H1 (cell line): ENCODE measurements at regions not wholly inside any gene's neighbourhood (a gene's known extent, or its start where the extent isn't known, plus 50 kb on each side); places are given as distances from the start of the nearest gene placed in this dataset.

ENCODE experiments used
- CTCF ChIA-PET: fragments of 300-600 bp; sonication (Branson Sonifier 250); formaldehyde crosslinking; loops from one replicate; lab custom pipeline; 2021; ENCODE audit not compliant: partially characterized antibody; lab: Charles Lee
- POLR2A ChIA-PET: fragments of 300-600 bp; sonication (Branson Sonifier 250); formaldehyde crosslinking; loops from one replicate; lab custom pipeline; 2021; ENCODE audit warnings: inconsistent platforms; ENCODE audit not compliant: partially characterized antibody; lab: Charles Lee
- DNase-seq, 2 experiments: peaks; one replicate each; pipeline versions ENCODE4 v3.0.0 to v3.0.0-alpha.2; 2010 to 2022; ENCODE audit warnings: low spot score in 2 of 2, low read depth in 1 of 2, mixed read lengths in 1 of 2
- FAIRE-seq: peaks from 2 replicates; lab custom pipeline; 2011; peaks lifted over from hg19 to GRCh38; lab: Jason Lieb, UNC
- H2AFZ ChIP-seq: 2 replicates; pipeline ENCODE4 v1.8.1; 2012; ENCODE audit warnings: low read length, inconsistent platforms
- H2AK5ac ChIP-seq: 2 replicates; pipeline ENCODE4 v1.6.1; 2013; ENCODE audit warnings: low read depth, low read length
- H2BK120ac ChIP-seq: replicated peaks from 2 replicates; pipeline ENCODE3; 2013; ENCODE audit warnings: low read depth, low read length, inconsistent platforms
- H2BK12ac ChIP-seq: 2 replicates; pipeline ENCODE4 v1.6.1; 2013; ENCODE audit warnings: low read depth, low read length
- H2BK15ac ChIP-seq: 2 replicates; pipeline ENCODE4 v1.6.1; 2013; ENCODE audit warnings: low read length
- H2BK20ac ChIP-seq: 2 replicates; pipeline ENCODE4 v1.6.1; 2013; ENCODE audit warnings: low read length
- H2BK5ac ChIP-seq: 2 replicates; pipeline ENCODE4 v1.6.1; 2013; ENCODE audit warnings: low read depth, low read length
- H3K14ac ChIP-seq: 2 replicates; pipeline ENCODE4 v1.6.1; 2013; ENCODE audit warnings: inconsistent platforms; ENCODE audit not compliant: insufficient read length
- H3K18ac ChIP-seq: 2 replicates; pipeline ENCODE4 v1.6.1; 2013; ENCODE audit warnings: low read length; ENCODE audit errors: extremely low read depth
- H3K23ac ChIP-seq: 2 replicates; pipeline ENCODE4 v1.6.1; 2013; ENCODE audit warnings: inconsistent platforms; ENCODE audit not compliant: insufficient read length
- H3K23me2 ChIP-seq: 2 replicates; pipeline ENCODE4 v1.6.1; 2013; ENCODE audit warnings: low read depth, low read length
- H3K27ac ChIP-seq: 2 replicates; pipeline ENCODE4 v1.6.1; 2011; ENCODE audit warnings: low read depth, low read length, inconsistent platforms
- H3K27me3 ChIP-seq, 4 experiments: replicated peaks in 1 of 4; 1 replicate in 1 of 4; 2 replicates in 3 of 4; pipeline versions ENCODE4 v1.6.1 to v1.8.1; 2011 to 2013; ENCODE audit warnings: low read length in 3 of 4, mild to moderate bottlenecking in 3 of 4, inconsistent platforms in 2 of 4, mixed read lengths in 2 of 4, moderate library complexity in 1 of 4; ENCODE audit not compliant: control insufficient read depth in 3 of 4, insufficient read depth in 3 of 4; ENCODE audit errors: extremely low read depth in 1 of 4
- H3K36me3 ChIP-seq, 4 experiments: 2 replicates each; pipeline versions ENCODE4 v1.6.1 to v1.8.1; 2011 to 2013; ENCODE audit warnings: mild to moderate bottlenecking in 4 of 4, low read length in 3 of 4, moderate library complexity in 2 of 4, control low read depth in 1 of 4, inconsistent platforms in 1 of 4; ENCODE audit not compliant: insufficient read depth in 4 of 4, control insufficient read depth in 2 of 4
- H3K4ac ChIP-seq: replicated peaks from 2 replicates; pipeline ENCODE3; 2013; ENCODE audit warnings: low read length, low read depth, mixed read lengths, inconsistent platforms; ENCODE audit not compliant: insufficient read length
- H3K4me1 ChIP-seq, 4 experiments: replicated peaks in 1 of 4; 1 replicate in 1 of 4; 2 replicates in 3 of 4; pipeline versions ENCODE4 v1.6.1 to v1.8.1; 2011 to 2013; ENCODE audit warnings: low read length in 3 of 4, inconsistent platforms in 2 of 4, mixed read lengths in 1 of 4; ENCODE audit not compliant: insufficient read depth in 4 of 4, control insufficient read depth in 3 of 4
- H3K4me2 ChIP-seq, 2 experiments: 2 replicates each; pipeline versions ENCODE4 v1.6.1 to v1.8.1; 2011 to 2013; ENCODE audit warnings: low read depth in 2 of 2, low read length in 2 of 2, control low read depth in 1 of 2, inconsistent platforms in 1 of 2, mild to moderate bottlenecking in 1 of 2; ENCODE audit not compliant: insufficient read depth in 1 of 2
- H3K4me3 ChIP-seq, 4 experiments: fragments of 200-600, 300-600 bp in 1 of 4; sonication (generic), shearing (Covaris generic), sonication (Bioruptor Twin) in 1 of 4; 2 replicates each; pipeline versions ENCODE4 v1.5.1 to v1.8.1; 2011 to 2016; ENCODE audit warnings: low read length in 4 of 4, low read depth in 3 of 4, control low read depth in 2 of 4, inconsistent platforms in 2 of 4, mild to moderate bottlenecking in 2 of 4, mixed read lengths in 1 of 4, moderate library complexity in 1 of 4; ENCODE audit not compliant: insufficient read depth in 2 of 4; ENCODE audit errors: extremely low read depth in 1 of 4
- H3K56ac ChIP-seq: replicated peaks from 2 replicates; pipeline ENCODE3; 2013; ENCODE audit warnings: low read depth, mild to moderate bottlenecking, mixed read lengths, low read length, inconsistent platforms; ENCODE audit not compliant: insufficient read length
- H3K79me1 ChIP-seq: 2 replicates; pipeline ENCODE4 v1.6.1; 2013; ENCODE audit warnings: low read depth, low read length, control low read depth
- H3K79me2 ChIP-seq, 2 experiments: 2 replicates each; pipeline versions ENCODE4 v1.6.1 to v1.8.1; 2012 to 2013; ENCODE audit warnings: low read length in 2 of 2, mild to moderate bottlenecking in 2 of 2, inconsistent platforms in 1 of 2; ENCODE audit not compliant: insufficient read depth in 2 of 2, control insufficient read depth in 1 of 2
- H3K9ac ChIP-seq, 4 experiments: replicated peaks in 1 of 4; 1 replicate in 1 of 4; 2 replicates in 3 of 4; pipeline versions ENCODE4 v1.6.1 to v1.8.1; 2011 to 2013; ENCODE audit warnings: low read depth in 3 of 4, low read length in 3 of 4, control low read depth in 2 of 4, mild to moderate bottlenecking in 2 of 4, moderate library complexity in 2 of 4, inconsistent platforms in 1 of 4; ENCODE audit errors: extremely low read depth in 1 of 4
- H3K9me3 ChIP-seq, 2 experiments: 2 replicates each; pipeline versions ENCODE4 v1.6.1 to v1.8.1; 2012 to 2013; ENCODE audit warnings: mild to moderate bottlenecking in 2 of 2, moderate library complexity in 2 of 2, control low read depth in 1 of 2, inconsistent platforms in 1 of 2, low read depth in 1 of 2, low read length in 1 of 2, mixed read lengths in 1 of 2; ENCODE audit not compliant: insufficient read depth in 2 of 2
- H4K20me1 ChIP-seq, 2 experiments: replicated peaks in 1 of 2; 2 replicates each; pipeline versions ENCODE3 to v1.8.1; 2011 to 2013; ENCODE audit warnings: inconsistent platforms in 2 of 2, low read length in 2 of 2, mild to moderate bottlenecking in 1 of 2; ENCODE audit not compliant: insufficient read depth in 2 of 2, control insufficient read depth in 1 of 2
- H4K5ac ChIP-seq: 2 replicates; pipeline ENCODE4 v1.6.1; 2013; ENCODE audit warnings: low read length, low read depth, mixed read lengths, inconsistent platforms; ENCODE audit not compliant: insufficient read length
- H4K8ac ChIP-seq: 2 replicates; pipeline ENCODE4 v1.8.0; 2013; ENCODE audit warnings: mild to moderate bottlenecking, moderate library complexity, low read length, inconsistent platforms; ENCODE audit not compliant: insufficient read depth; ENCODE audit errors: extremely low read depth
- H4K91ac ChIP-seq: replicated peaks from 2 replicates; pipeline ENCODE3; 2013; ENCODE audit warnings: low read length, mixed read lengths, inconsistent platforms; ENCODE audit not compliant: insufficient read length
- TF ChIP-seq, protein P1 (sequence below): fragments of 300-600 bp; sonication (generic); IDR thresholded peaks from 2 replicates; pipeline ENCODE4 v1.7.1; 2012; ENCODE audit warnings: low read length, moderate library complexity, mild to moderate bottlenecking, inconsistent platforms; ENCODE audit not compliant: insufficient replicate concordance

DNA sequence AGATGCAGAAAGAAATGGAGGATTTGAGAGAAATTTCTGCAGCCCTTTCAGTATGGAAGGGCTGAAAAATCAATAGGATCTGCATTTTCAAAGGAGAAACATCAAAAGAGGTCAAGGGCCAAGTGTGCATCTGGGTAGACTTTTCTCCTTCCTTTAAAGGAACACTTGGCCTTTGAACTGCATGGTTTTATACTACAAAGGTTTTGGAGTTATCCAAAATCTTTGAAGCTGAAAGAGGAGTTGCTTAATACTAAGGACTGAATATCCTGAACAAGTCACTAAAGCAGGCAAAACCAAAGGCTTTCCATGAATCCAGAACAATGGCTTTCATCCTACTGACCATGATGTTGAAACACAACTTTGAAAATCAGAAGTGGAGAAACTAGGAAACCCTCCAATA, 553.7 kb upstream of the LMCD1 start:
- no peak overlapping the region for H2BK5ac ChIP-seq
- H3K79me2 ChIP-seq = no peaks in the 10 kb centered on the region
- no peak overlapping the region for H2AK5ac ChIP-seq
- H3K56ac ChIP-seq = no peak overlapping the region
- H3K79me1 ChIP-seq = no peaks in the 10 kb centered on the region
- H3K14ac ChIP-seq = no peak overlapping the region
- no peak for FAIRE-seq
- H2BK20ac ChIP-seq = no peak overlapping the region
- H3K23ac ChIP-seq = no peak overlapping the region
- ChIA-PET CTCF (no interaction called here), POLR2A (no interaction called here)
- H3K18ac ChIP-seq = no peak overlapping the region
- H3K4me3 ChIP-seq = no peak overlapping the region
- no peak overlapping the region for H3K4me2 ChIP-seq
- H4K8ac ChIP-seq = no peak overlapping the region
- no peaks in the 10 kb centered on the region for H3K4me1 ChIP-seq
- no peaks in the 10 kb centered on the region for H3K9me3 ChIP-seq
- no peaks in the 10 kb centered on the region for H3K36me3 ChIP-seq
- no peak overlapping the region for H2BK12ac ChIP-seq
- H3K4ac ChIP-seq = no peak overlapping the region
- H4K20me1 ChIP-seq = no peaks in the 10 kb centered on the region
- no peak for DNase-seq
- no peak overlapping the region for H2AFZ ChIP-seq
- H3K27me3 ChIP-seq = no peaks in the 10 kb centered on the region
- no peak overlapping the region for H4K91ac ChIP-seq
- H3K27ac ChIP-seq = no peak overlapping the region
- no peak overlapping the region for H3K9ac ChIP-seq
- no peak overlapping the region for H2BK120ac ChIP-seq
- H4K5ac ChIP-seq = no peak overlapping the region
- TF ChIP-seq, protein P1, sequence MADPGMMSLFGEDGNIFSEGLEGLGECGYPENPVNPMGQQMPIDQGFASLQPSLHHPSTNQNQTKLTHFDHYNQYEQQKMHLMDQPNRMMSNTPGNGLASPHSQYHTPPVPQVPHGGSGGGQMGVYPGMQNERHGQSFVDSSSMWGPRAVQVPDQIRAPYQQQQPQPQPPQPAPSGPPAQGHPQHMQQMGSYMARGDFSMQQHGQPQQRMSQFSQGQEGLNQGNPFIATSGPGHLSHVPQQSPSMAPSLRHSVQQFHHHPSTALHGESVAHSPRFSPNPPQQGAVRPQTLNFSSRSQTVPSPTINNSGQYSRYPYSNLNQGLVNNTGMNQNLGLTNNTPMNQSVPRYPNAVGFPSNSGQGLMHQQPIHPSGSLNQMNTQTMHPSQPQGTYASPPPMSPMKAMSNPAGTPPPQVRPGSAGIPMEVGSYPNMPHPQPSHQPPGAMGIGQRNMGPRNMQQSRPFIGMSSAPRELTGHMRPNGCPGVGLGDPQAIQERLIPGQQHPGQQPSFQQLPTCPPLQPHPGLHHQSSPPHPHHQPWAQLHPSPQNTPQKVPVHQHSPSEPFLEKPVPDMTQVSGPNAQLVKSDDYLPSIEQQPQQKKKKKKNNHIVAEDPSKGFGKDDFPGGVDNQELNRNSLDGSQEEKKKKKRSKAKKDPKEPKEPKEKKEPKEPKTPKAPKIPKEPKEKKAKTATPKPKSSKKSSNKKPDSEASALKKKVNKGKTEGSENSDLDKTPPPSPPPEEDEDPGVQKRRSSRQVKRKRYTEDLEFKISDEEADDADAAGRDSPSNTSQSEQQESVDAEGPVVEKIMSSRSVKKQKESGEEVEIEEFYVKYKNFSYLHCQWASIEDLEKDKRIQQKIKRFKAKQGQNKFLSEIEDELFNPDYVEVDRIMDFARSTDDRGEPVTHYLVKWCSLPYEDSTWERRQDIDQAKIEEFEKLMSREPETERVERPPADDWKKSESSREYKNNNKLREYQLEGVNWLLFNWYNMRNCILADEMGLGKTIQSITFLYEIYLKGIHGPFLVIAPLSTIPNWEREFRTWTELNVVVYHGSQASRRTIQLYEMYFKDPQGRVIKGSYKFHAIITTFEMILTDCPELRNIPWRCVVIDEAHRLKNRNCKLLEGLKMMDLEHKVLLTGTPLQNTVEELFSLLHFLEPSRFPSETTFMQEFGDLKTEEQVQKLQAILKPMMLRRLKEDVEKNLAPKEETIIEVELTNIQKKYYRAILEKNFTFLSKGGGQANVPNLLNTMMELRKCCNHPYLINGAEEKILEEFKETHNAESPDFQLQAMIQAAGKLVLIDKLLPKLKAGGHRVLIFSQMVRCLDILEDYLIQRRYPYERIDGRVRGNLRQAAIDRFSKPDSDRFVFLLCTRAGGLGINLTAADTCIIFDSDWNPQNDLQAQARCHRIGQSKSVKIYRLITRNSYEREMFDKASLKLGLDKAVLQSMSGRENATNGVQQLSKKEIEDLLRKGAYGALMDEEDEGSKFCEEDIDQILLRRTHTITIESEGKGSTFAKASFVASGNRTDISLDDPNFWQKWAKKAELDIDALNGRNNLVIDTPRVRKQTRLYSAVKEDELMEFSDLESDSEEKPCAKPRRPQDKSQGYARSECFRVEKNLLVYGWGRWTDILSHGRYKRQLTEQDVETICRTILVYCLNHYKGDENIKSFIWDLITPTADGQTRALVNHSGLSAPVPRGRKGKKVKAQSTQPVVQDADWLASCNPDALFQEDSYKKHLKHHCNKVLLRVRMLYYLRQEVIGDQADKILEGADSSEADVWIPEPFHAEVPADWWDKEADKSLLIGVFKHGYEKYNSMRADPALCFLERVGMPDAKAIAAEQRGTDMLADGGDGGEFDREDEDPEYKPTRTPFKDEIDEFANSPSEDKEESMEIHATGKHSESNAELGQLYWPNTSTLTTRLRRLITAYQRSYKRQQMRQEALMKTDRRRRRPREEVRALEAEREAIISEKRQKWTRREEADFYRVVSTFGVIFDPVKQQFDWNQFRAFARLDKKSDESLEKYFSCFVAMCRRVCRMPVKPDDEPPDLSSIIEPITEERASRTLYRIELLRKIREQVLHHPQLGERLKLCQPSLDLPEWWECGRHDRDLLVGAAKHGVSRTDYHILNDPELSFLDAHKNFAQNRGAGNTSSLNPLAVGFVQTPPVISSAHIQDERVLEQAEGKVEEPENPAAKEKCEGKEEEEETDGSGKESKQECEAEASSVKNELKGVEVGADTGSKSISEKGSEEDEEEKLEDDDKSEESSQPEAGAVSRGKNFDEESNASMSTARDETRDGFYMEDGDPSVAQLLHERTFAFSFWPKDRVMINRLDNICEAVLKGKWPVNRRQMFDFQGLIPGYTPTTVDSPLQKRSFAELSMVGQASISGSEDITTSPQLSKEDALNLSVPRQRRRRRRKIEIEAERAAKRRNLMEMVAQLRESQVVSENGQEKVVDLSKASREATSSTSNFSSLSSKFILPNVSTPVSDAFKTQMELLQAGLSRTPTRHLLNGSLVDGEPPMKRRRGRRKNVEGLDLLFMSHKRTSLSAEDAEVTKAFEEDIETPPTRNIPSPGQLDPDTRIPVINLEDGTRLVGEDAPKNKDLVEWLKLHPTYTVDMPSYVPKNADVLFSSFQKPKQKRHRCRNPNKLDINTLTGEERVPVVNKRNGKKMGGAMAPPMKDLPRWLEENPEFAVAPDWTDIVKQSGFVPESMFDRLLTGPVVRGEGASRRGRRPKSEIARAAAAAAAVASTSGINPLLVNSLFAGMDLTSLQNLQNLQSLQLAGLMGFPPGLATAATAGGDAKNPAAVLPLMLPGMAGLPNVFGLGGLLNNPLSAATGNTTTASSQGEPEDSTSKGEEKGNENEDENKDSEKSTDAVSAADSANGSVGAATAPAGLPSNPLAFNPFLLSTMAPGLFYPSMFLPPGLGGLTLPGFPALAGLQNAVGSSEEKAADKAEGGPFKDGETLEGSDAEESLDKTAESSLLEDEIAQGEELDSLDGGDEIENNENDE = no peak
- no peaks in the 10 kb centered on the region for H3K23me2 ChIP-seq
- no peak overlapping the region for H2BK15ac ChIP-seq
